Neural cell (in vitro differentiated cells): ENCODE measurements at regions not wholly inside any gene's neighbourhood (a gene's known extent, or its start where the extent isn't known, plus 50 kb on each side); places are given as distances from the start of the nearest gene placed in this dataset.

Experiments
- H2AFZ ChIP-seq: fragments of 200-600, 300-800 bp; sonication (generic), shearing (Covaris generic); 2 replicates; pipeline ENCODE4 v1.6.0; 2014; ENCODE audit warnings: low read depth, mild to moderate bottlenecking, antibody characterized with exemption, low read length, moderate library complexity
- H3F3A ChIP-seq: fragments of 200-600 bp; shearing (Covaris generic); 2 replicates; pipeline ENCODE4 v1.6.1; 2016; ENCODE audit warnings: mild to moderate bottlenecking, moderate library complexity, mixed read lengths, antibody characterized with exemption, low read length; ENCODE audit not compliant: insufficient read depth, poor library complexity, severe bottlenecking
- H3K27ac ChIP-seq: fragments of 200-600, 300-800 bp; sonication (generic), shearing (Covaris generic); 2 replicates; pipeline ENCODE4 v1.5.1; 2014; ENCODE audit warnings: mild to moderate bottlenecking, low read length, moderate library complexity
- H3K27me3 ChIP-seq: fragments of 300-800, 200-600 bp; sonication (generic), shearing (Covaris generic); 2 replicates; pipeline ENCODE4 v1.6.0; 2014; ENCODE audit warnings: mild to moderate bottlenecking, low read depth, low read length, moderate library complexity; ENCODE audit not compliant: insufficient read depth
- H3K36me3 ChIP-seq: fragments of 300-800, 200-600 bp; sonication (generic), shearing (Covaris generic); 2 replicates; pipeline ENCODE4 v1.5.1; 2014; ENCODE audit warnings: mild to moderate bottlenecking, antibody characterized with exemption, low read length, moderate library complexity; ENCODE audit not compliant: insufficient read depth
- H3K4me2 ChIP-seq: fragments of 300-800, 200-600 bp; sonication (generic), shearing (Covaris generic); 2 replicates; pipeline ENCODE4 v1.6.0; 2014; ENCODE audit warnings: mild to moderate bottlenecking, low read length
- H3K4me3 ChIP-seq: fragments of 300-800, 200-600 bp; sonication (generic), shearing (Covaris generic); 2 replicates; pipeline ENCODE4 v1.5.1; 2014; ENCODE audit warnings: mild to moderate bottlenecking, low read length, moderate library complexity
- H3K79me2 ChIP-seq: fragments of 200-600 bp; shearing (Covaris generic); replicated peaks from 2 replicates; pipeline ENCODE4 v1.6.0; 2014; ENCODE audit warnings: mild to moderate bottlenecking, low read length, moderate library complexity; ENCODE audit not compliant: insufficient read depth
- H3K9ac ChIP-seq: fragments of 300-800, 200-600 bp; sonication (generic), shearing (Covaris generic); 2 replicates; pipeline ENCODE4 v1.6.1; 2016; ENCODE audit warnings: mild to moderate bottlenecking, low read length, mixed read lengths
- H3K9me2 ChIP-seq: fragments of 200-600 bp; shearing (Covaris generic); 2 replicates; pipeline ENCODE4 v1.6.1; 2016; ENCODE audit warnings: mild to moderate bottlenecking, low read length, mixed read lengths; ENCODE audit not compliant: insufficient read depth
- H3K9me3 ChIP-seq: fragments of 200-600, 300-800 bp; sonication (generic), shearing (Covaris generic); 2 replicates; pipeline ENCODE4 v1.6.1; 2016; ENCODE audit warnings: mild to moderate bottlenecking, mixed run types, low read length, moderate library complexity, mixed read lengths
- H4K20me1 ChIP-seq: fragments of 200-600 bp; shearing (Covaris generic); 2 replicates; pipeline ENCODE4 v1.6.1; 2016; ENCODE audit warnings: mild to moderate bottlenecking, mixed run types; ENCODE audit not compliant: insufficient read depth
- EP300 ChIP-seq: fragments of 450-650 bp; conservative IDR thresholded peaks from 2 replicates; pipeline ENCODE4 v1.6.1; 2014; ENCODE audit warnings: antibody characterized with exemption, mild to moderate bottlenecking, moderate library complexity; ENCODE audit not compliant: poor library complexity, severe bottlenecking
- EZH2 ChIP-seq: fragments of 200-600, 300-800 bp; shearing (Covaris generic), sonication (generic); IDR thresholded peaks from 2 replicates; pipeline ENCODE4 v1.6.1; 2014; ENCODE audit warnings: antibody characterized with exemption, low read length, borderline replicate concordance, mild to moderate bottlenecking; ENCODE audit not compliant: insufficient read depth, poor library complexity, severe bottlenecking
- MXI1 ChIP-seq: fragments of 450-650 bp; conservative IDR thresholded peaks from 2 replicates; pipeline ENCODE4 v1.6.1; 2014; ENCODE audit warnings: antibody characterized with exemption, mild to moderate bottlenecking; ENCODE audit not compliant: poor library complexity, severe bottlenecking
- POLR2AphosphoS5 ChIP-seq: IDR thresholded peaks from 2 replicates; pipeline ENCODE4 v1.6.1; 2012
- RAD21 ChIP-seq: fragments of 450-650 bp; conservative IDR thresholded peaks from 2 replicates; pipeline ENCODE4 v1.6.1; 2014; ENCODE audit warnings: antibody characterized with exemption, mild to moderate bottlenecking, moderate library complexity
- SMC3 ChIP-seq: fragments of 450-650 bp; conservative IDR thresholded peaks from 2 replicates; pipeline ENCODE4 v1.6.1; 2014; ENCODE audit warnings: antibody characterized with exemption, mild to moderate bottlenecking, moderate library complexity; ENCODE audit not compliant: poor library complexity
- TAF1 ChIP-seq: IDR thresholded peaks from 2 replicates; pipeline ENCODE4 v1.6.1; 2012; ENCODE audit warnings: low read depth
- TF ChIP-seq, protein P1 (sequence below): IDR thresholded peaks from 2 replicates; pipeline ENCODE4 v1.6.1; 2012; ENCODE audit warnings: borderline replicate concordance
- TF ChIP-seq, protein P2 (sequence below): fragments of 450-650 bp; IDR thresholded peaks from 2 replicates; pipeline ENCODE4 v1.5.1; 2014; ENCODE audit warnings: antibody characterized with exemption, mild to moderate bottlenecking, moderate library complexity; ENCODE audit not compliant: poor library complexity, severe bottlenecking

DNA sequence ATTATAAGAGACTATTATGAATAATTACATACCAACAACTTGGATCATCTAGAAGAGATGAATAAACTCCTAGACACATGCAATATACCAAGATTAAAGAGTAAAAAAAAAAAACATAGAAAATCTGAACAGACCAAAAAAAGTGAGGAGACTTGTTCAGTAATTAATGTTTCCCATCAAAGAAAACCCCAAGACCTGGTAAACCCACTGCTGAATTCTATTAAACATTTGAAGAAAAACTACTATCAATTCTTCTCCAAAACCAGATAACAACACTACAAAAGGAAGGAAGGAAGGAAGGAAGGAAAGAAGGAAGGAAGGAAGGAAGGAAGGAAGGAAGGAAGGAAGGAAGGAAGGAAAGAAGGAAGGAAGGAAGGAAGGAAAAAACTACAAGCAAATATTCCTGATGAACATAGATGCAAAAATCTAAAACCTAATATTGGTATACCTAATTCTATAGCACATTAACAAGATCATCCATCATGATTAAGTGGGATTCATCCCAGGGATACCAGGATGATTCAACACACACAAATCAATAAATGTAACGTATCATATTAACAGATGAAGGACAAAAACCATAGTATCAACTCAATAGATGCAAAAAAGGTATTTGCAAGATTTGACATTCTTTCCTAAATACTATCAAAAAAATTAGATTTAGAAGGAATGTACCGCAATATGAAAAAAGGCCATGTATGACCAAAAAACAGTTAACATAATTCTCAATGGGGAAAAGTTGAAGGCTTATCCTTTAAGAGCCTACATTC, 445.5 kb downstream of the KCNH5 start:
- Histone ChIP-seq H3K4me3 (no peak overlapping the region), H3K79me2 (no peaks in the 10 kb centered on the region), H2AFZ (no peak overlapping the region)

DNA sequence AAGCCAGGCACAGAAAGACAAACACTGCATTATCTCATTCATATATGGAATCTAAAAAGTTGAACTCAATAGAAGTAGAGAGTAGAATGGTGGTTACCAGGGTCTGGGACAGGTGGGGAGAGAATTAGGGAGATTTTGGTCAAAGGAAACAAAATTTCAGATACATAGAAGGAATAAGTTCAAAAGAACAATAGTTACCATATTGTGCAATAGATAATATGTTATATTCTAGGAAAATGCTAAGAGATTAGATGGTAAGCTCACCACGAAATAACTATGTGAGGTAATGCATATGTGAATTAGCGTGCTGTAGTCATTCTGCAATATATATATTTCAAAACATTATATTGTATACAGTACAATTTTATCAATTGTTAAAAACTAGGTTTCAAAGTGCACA, 442.5 kb downstream of the KCNH5 start:
- Histone ChIP-seq H3K4me3 (no peak overlapping the region), H3F3A (no peaks in the 10 kb centered on the region), H3K9me3 (no peaks in the 10 kb centered on the region), H3K27ac (no peak overlapping the region), H3K36me3 (no peaks in the 10 kb centered on the region), H4K20me1 (no peaks in the 10 kb centered on the region), H2AFZ (no peak overlapping the region), H3K79me2 (no peaks in the 10 kb centered on the region), H3K9ac (no peak overlapping the region), H3K27me3 (no peaks in the 10 kb centered on the region), H3K9me2 (no peaks in the 10 kb centered on the region), H3K4me2 (no peak overlapping the region)
- TF ChIP-seq RAD21 (no peak), TAF1 (no peak), POLR2AphosphoS5 (no peak), MXI1 (no peak), EP300 (no peak), SMC3 (no peak), EZH2 (no peak)
- TF ChIP-seq, protein P1, sequence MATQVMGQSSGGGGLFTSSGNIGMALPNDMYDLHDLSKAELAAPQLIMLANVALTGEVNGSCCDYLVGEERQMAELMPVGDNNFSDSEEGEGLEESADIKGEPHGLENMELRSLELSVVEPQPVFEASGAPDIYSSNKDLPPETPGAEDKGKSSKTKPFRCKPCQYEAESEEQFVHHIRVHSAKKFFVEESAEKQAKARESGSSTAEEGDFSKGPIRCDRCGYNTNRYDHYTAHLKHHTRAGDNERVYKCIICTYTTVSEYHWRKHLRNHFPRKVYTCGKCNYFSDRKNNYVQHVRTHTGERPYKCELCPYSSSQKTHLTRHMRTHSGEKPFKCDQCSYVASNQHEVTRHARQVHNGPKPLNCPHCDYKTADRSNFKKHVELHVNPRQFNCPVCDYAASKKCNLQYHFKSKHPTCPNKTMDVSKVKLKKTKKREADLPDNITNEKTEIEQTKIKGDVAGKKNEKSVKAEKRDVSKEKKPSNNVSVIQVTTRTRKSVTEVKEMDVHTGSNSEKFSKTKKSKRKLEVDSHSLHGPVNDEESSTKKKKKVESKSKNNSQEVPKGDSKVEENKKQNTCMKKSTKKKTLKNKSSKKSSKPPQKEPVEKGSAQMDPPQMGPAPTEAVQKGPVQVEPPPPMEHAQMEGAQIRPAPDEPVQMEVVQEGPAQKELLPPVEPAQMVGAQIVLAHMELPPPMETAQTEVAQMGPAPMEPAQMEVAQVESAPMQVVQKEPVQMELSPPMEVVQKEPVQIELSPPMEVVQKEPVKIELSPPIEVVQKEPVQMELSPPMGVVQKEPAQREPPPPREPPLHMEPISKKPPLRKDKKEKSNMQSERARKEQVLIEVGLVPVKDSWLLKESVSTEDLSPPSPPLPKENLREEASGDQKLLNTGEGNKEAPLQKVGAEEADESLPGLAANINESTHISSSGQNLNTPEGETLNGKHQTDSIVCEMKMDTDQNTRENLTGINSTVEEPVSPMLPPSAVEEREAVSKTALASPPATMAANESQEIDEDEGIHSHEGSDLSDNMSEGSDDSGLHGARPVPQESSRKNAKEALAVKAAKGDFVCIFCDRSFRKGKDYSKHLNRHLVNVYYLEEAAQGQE: no peak
- TF ChIP-seq, protein P2, sequence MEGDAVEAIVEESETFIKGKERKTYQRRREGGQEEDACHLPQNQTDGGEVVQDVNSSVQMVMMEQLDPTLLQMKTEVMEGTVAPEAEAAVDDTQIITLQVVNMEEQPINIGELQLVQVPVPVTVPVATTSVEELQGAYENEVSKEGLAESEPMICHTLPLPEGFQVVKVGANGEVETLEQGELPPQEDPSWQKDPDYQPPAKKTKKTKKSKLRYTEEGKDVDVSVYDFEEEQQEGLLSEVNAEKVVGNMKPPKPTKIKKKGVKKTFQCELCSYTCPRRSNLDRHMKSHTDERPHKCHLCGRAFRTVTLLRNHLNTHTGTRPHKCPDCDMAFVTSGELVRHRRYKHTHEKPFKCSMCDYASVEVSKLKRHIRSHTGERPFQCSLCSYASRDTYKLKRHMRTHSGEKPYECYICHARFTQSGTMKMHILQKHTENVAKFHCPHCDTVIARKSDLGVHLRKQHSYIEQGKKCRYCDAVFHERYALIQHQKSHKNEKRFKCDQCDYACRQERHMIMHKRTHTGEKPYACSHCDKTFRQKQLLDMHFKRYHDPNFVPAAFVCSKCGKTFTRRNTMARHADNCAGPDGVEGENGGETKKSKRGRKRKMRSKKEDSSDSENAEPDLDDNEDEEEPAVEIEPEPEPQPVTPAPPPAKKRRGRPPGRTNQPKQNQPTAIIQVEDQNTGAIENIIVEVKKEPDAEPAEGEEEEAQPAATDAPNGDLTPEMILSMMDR: no peak

More for the DNA sequence above, 445.5 kb downstream of the KCNH5 start:
- Histone ChIP-seq H3K9ac (no peak overlapping the region), H3K27ac (no peak overlapping the region), H3K36me3 (no peaks in the 10 kb centered on the region), H3K27me3 (no peaks in the 10 kb centered on the region), H3K4me2 (no peak overlapping the region), H3F3A (no peaks in the 10 kb centered on the region), H3K9me2 (no peaks in the 10 kb centered on the region), H4K20me1 (no peaks in the 10 kb centered on the region), H3K9me3 (no peaks in the 10 kb centered on the region)
- TF ChIP-seq RAD21: no peak
